PFSK-1 (cell line): ENCODE measurements at regions not wholly inside any gene's neighbourhood (a gene's known extent, or its start where the extent isn't known, plus 50 kb on each side); places are given as distances from the start of the nearest gene placed in this dataset.

ENCODE experiments used
- FOXP2 ChIP-seq: optimal IDR thresholded peaks from 2 replicates; pipeline ENCODE3; 2011; ENCODE audit warnings: borderline replicate concordance, control low read depth, inconsistent platforms; ENCODE audit not compliant: insufficient read depth; ENCODE audit errors: extremely low read length, extremely low read depth
- POLR2AphosphoS5 ChIP-seq: IDR thresholded peaks from 2 replicates; pipeline ENCODE4 v1.6.1; 2012; ENCODE audit warnings: low read depth, mild to moderate bottlenecking, control low read depth, low read length, moderate library complexity
- REST ChIP-seq, 2 experiments: IDR thresholded peaks; 2 replicates each; pipeline versions ENCODE4 v1.6.1 to v1.8.0; 2011 to 2012; ENCODE audit warnings: low read depth in 2 of 2, low read length in 2 of 2, control low read depth in 1 of 2, inconsistent platforms in 1 of 2, mild to moderate bottlenecking in 1 of 2, moderate library complexity in 1 of 2; ENCODE audit not compliant: insufficient read depth in 1 of 2
- SIN3A ChIP-seq: IDR thresholded peaks from 2 replicates; pipeline ENCODE4 v1.6.1; 2012; ENCODE audit warnings: mild to moderate bottlenecking, low read length, moderate library complexity, borderline replicate concordance; ENCODE audit not compliant: insufficient read depth
- TAF1 ChIP-seq: IDR thresholded peaks from 2 replicates; pipeline ENCODE4 v1.6.1; 2012; ENCODE audit warnings: low read length, control low read depth, borderline replicate concordance; ENCODE audit not compliant: insufficient read depth

GRCh38 chr1:234820597-234820996, 210.6 kb upstream of the IRF2BP2 start:
- TF ChIP-seq REST (IDR thresholded peaks at IDR 0.05; ENCODE audit: insufficient read depth in 1 of 2, low read depth in 2 of 2, low read length in 2 of 2) (no peak), TAF1 (no peak)

DNA sequence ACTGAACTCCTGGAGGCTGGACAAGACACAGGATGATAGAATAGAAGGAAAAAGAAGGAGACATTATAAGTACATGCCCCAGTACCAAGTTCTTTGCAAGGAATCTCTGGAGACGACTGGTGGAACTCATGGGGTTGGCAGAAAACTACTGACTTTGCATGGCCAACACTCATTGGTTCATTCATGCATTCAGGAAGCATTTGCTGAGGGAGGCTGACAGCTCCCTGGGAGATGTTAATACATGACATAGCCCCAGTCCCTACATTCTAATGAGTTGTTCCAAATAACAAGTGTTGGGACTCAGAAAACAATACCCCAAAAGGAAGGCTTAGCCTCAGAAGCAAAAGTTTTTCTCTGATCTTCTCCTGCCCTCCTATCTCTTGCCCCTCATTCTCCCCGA, 172.8 kb upstream of the IRF2BP2 start:
- TF ChIP-seq POLR2AphosphoS5 (no peak), SIN3A (no peak), TAF1 (no peak), FOXP2 (no peak), REST (IDR thresholded peaks at IDR 0.05; ENCODE audit: insufficient read depth in 1 of 2, low read depth in 2 of 2, low read length in 2 of 2) (no peak)

DNA sequence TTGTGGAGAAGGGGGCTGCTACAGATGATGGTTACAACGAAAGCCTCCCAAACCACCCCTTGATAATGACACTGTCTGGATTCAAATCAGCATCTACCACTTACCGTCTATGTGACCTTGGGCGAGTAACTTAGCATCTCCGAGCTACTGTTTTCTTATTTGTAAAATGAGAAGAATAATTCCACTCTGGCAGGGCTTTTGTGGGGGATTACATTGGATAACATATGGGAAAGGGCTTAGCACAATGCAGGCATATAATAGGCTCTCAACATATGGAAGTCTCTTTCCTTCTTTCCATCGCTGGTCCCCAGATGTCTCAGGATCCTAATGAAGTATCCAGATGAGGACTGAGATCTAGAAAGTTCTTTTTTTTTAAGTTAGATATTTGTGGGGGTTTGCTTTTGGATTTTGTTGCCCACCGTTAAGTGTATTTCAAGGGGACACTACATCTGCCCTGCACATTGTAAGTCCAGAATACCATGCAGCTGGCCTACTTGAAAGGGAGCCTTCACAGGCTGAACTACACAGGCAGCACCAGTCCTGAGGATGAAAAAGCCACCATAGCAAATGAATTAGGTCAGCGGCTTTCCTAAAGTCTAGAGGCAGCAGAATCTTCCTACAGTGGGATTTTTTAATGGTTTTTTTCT, 172.2 kb upstream of the IRF2BP2 start:
- TF ChIP-seq REST (IDR thresholded peaks at IDR 0.05; ENCODE audit: insufficient read depth in 1 of 2, low read depth in 2 of 2, low read length in 2 of 2), result no peak
- TF ChIP-seq FOXP2, result no peak
- TF ChIP-seq SIN3A, result no peak
- no peak for TF ChIP-seq POLR2AphosphoS5
- TF ChIP-seq TAF1, result no peak

DNA sequence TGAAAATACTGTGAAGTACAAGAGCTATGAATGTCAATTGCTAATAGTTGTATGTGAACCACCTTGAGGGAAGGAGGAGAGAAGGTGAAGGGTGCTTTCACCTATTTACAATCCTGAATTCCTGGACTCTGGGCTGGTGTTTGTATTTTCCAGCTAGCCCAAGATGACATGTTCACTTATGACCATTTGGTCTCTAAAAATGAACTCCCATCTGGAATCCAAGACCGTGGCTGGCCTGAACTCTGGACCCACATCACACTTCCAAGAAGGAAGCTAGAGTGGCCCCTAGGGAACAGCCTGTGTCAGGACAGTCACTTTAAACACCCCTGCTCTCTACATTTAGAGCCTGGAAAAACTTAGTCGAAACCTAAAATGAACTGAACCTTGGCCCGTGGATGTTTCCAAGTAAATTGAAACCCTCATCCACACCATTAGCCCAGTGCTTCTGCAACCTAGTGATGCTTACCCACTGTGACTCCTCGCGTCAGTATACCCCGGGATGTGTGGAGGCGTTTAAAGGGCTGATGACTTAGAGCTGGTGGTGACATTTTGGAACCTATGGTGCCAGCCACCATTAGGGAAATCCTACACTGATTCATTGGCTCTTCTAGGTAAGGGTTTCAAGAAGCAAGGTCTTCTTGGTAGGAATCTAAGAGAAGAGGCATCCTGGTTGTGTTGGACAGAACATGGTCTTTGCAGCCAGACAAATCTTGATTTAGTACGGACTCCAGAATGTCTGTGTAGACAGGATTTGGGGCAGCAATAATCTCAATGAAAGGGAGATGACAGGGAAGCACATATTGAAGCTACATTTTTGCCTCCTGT, 171.5 kb upstream of the IRF2BP2 start:
- TF ChIP-seq POLR2AphosphoS5 (no peak), REST (IDR thresholded peaks at IDR 0.05; ENCODE audit: insufficient read depth in 1 of 2, low read depth in 2 of 2, low read length in 2 of 2) (no peak)
